ENCODE measurements at regions not wholly inside any gene's neighbourhood (a gene's known extent, or its start where the extent isn't known, plus 50 kb on each side); places are given as distances from the start of the nearest gene placed in this dataset.

- no peak for TF ChIP-seq CTCF (conservative IDR thresholded peaks at IDR 0.05; ENCODE audit: control insufficient read depth, insufficient read depth, low read depth, low read length)
- peak; percentile 26 for DNase-seq (ENCODE audit: low read depth)
- no peak overlapping the region for H3K4me3 ChIP-seq (ENCODE audit: control insufficient read depth, low read depth, low read length)
These were observed 149.9 kb upstream of the PDZRN3 start for GRCh38 chr3:73774645-73775044.

GRCh38 chr3:73773233-73773632 lies 148.5 kb upstream of the PDZRN3 start:
- peak; percentile 46 for DNase-seq (ENCODE audit: low read depth)
- no peak for TF ChIP-seq CTCF (conservative IDR thresholded peaks at IDR 0.05; ENCODE audit: control insufficient read depth, insufficient read depth, low read depth, low read length)
- H3K4me3 ChIP-seq (ENCODE audit: control insufficient read depth, low read depth, low read length) = no peak overlapping the region

GRCh38 chr3:73772076-73772886 lies 147.5 kb upstream of the PDZRN3 start:
- no peak for TF ChIP-seq CTCF (conservative IDR thresholded peaks at IDR 0.05; ENCODE audit: control insufficient read depth, insufficient read depth, low read depth, low read length)
- no peak overlapping the region for H3K4me3 ChIP-seq (ENCODE audit: control insufficient read depth, low read depth, low read length)
- peak; percentile 20 for DNase-seq (ENCODE audit: low read depth)

- no peak for TF ChIP-seq CTCF (conservative IDR thresholded peaks at IDR 0.05; ENCODE audit: control insufficient read depth, insufficient read depth, low read depth, low read length)
- DNase-seq (ENCODE audit: low read depth) = peak; percentile 49
- H3K4me3 ChIP-seq (ENCODE audit: control insufficient read depth, low read depth, low read length) = no peak overlapping the region
These were observed 144.0 kb upstream of the PDZRN3 start for GRCh38 chr3:73768524-73769308.

GRCh38 chr3:73766599-73767381 lies 142.0 kb upstream of the PDZRN3 start:
- TF ChIP-seq CTCF (conservative IDR thresholded peaks at IDR 0.05; ENCODE audit: control insufficient read depth, insufficient read depth, low read depth, low read length) = no peak
- H3K4me3 ChIP-seq (ENCODE audit: control insufficient read depth, low read depth, low read length) = peak overlapping the region; percentile 34
- peak; percentile 92 for DNase-seq (ENCODE audit: low read depth)

- DNase-seq (ENCODE audit: low read depth) = peak; percentile 62
- H3K4me3 ChIP-seq (ENCODE audit: control insufficient read depth, low read depth, low read length) = peak overlapping the region; percentile 15
- TF ChIP-seq CTCF (conservative IDR thresholded peaks at IDR 0.05; ENCODE audit: control insufficient read depth, insufficient read depth, low read depth, low read length) = no peak
These were observed 141.3 kb upstream of the PDZRN3 start for GRCh38 chr3:73765878-73766545.
